HepG2 (cell line): ENCODE measurements at regions not wholly inside any gene's neighbourhood (a gene's known extent, or its start where the extent isn't known, plus 50 kb on each side); places are given as distances from the start of the nearest gene placed in this dataset.

Experiments
- ATAC-seq: fragments of 200-7000 bp; cut with Tn5 transposase; 3 replicates; pipeline ENCODE4 v1.9.1; 2020; ENCODE audit warnings: mild to moderate bottlenecking, moderate library complexity
- BruUV-seq: library from RNA; stranded (reverse); fragments of 400-500 nt; replicated peaks from 2 replicates; lab custom pipeline; 2021; lab: Mats Ljungman, UMichigan
- CTCF ChIA-PET: fragments of 300-600 bp; formaldehyde crosslinking; extraction: SDS; loops from one replicate; lab custom pipeline; 2021; ENCODE audit warnings: low total read pairs, inconsistent platforms, low intra/inter-chr PET ratio; lab: Yijun Ruan, JAX
- POLR2A ChIA-PET: fragments of 350-600 bp; sonication (Branson Sonifier 250); formaldehyde crosslinking; loops from one replicate; lab custom pipeline; 2020; ENCODE audit warnings: antibody characterized with exemption, inconsistent platforms; lab: Yijun Ruan, JAX
- DNase-seq: peaks from one replicate; pipeline ENCODE4 v3.0.0-alpha.2; 2015; ENCODE audit warnings: low spot score
- FAIRE-seq: peaks from 3 replicates; lab custom pipeline; 2011; peaks lifted over from hg19 to GRCh38; lab: Jason Lieb, UNC
- H2AFZ ChIP-seq: one replicate; pipeline ENCODE4 v1.6.1; 2011; ENCODE audit warnings: low read length, inconsistent platforms
- H3K27ac ChIP-seq: fragments of 300-600 bp; 3 replicates; pipeline ENCODE4 v1.8.0; 2011; ENCODE audit warnings: mixed run types, mild to moderate bottlenecking, mixed read lengths, low read length, inconsistent platforms; ENCODE audit not compliant: insufficient read depth; ENCODE audit errors: extremely low read length
- H3K27me3 ChIP-seq, 2 experiments: fragments of 200-600 bp in 1 of 2; 2 replicates in 1 of 2; 3 replicates in 1 of 2; pipeline versions ENCODE4 v1.6.0 to v1.8.0; 2011; ENCODE audit warnings: low read length in 2 of 2, mild to moderate bottlenecking in 2 of 2, moderate library complexity in 2 of 2, inconsistent platforms in 1 of 2; ENCODE audit not compliant: insufficient read depth in 2 of 2, control insufficient read depth in 1 of 2
- H3K36me3 ChIP-seq, 2 experiments: fragments of 200-600 bp in 1 of 2; replicated peaks in 1 of 2; 2 replicates in 1 of 2; 3 replicates in 1 of 2; pipeline versions ENCODE4 v1.5.1 to v1.8.0; 2011; ENCODE audit warnings: low read length in 2 of 2, inconsistent platforms in 1 of 2; ENCODE audit not compliant: insufficient read depth in 2 of 2, control insufficient read depth in 1 of 2
- H3K4me1 ChIP-seq: 2 replicates; pipeline ENCODE4 v1.5.1; 2012; ENCODE audit warnings: low read length, inconsistent platforms; ENCODE audit not compliant: insufficient read depth
- H3K4me2 ChIP-seq: 2 replicates; pipeline ENCODE4 v1.6.0; 2011; ENCODE audit warnings: low read depth, low read length, inconsistent platforms
- H3K4me3 ChIP-seq, 3 experiments: fragments of 200-600 bp in 1 of 3; sonication (generic), shearing (Covaris generic) in 1 of 3; replicated peaks in 1 of 3; 2 replicates each; pipeline ENCODE4 v1.5.1; 2011 to 2016; ENCODE audit warnings: low read length in 3 of 3, inconsistent platforms in 2 of 3, low read depth in 2 of 3, mild to moderate bottlenecking in 2 of 3, control low read depth in 1 of 3, mixed read lengths in 1 of 3; ENCODE audit not compliant: insufficient read depth in 1 of 3
- H3K79me2 ChIP-seq: one replicate; pipeline ENCODE4 v1.6.1; 2011; ENCODE audit warnings: low read length, inconsistent platforms; ENCODE audit not compliant: insufficient read depth
- H3K9ac ChIP-seq: 2 replicates; pipeline ENCODE4 v1.6.0; 2011; ENCODE audit warnings: mild to moderate bottlenecking, low read depth, low read length, inconsistent platforms; ENCODE audit not compliant: insufficient read depth
- H3K9me3 ChIP-seq: 2 replicates; pipeline ENCODE4 v1.5.1; 2012; ENCODE audit warnings: mild to moderate bottlenecking, low read length
- H4K20me1 ChIP-seq: 2 replicates; pipeline ENCODE4 v1.6.0; 2011; ENCODE audit warnings: inconsistent platforms, mild to moderate bottlenecking, low read length, moderate library complexity; ENCODE audit not compliant: insufficient read depth
- ELF1 ChIP-seq: sonication (generic); formaldehyde crosslinking; IDR thresholded peaks from 2 replicates; pipeline ENCODE4 v1.4.0; 2020; ENCODE audit warnings: missing genetic modification reagents
- HDAC6 ChIP-seq: fragments of 200-600 bp; sonication (generic); IDR thresholded peaks from 2 replicates; pipeline ENCODE4 v1.7.0; 2017; ENCODE audit warnings: mild to moderate bottlenecking, antibody characterized with exemption, low read length, low read depth
- HOXA5 ChIP-seq: sonication (generic); formaldehyde crosslinking; IDR thresholded peaks from 2 replicates; pipeline ENCODE4 v1.4.0; 2020; ENCODE audit warnings: missing genetic modification reagents
- JUNB ChIP-seq: sonication (generic); formaldehyde crosslinking; IDR thresholded peaks from 2 replicates; pipeline ENCODE4 v1.8.0; 2022; ENCODE audit warnings: missing genetic modification reagents, mild to moderate bottlenecking, borderline replicate concordance
- ZKSCAN1 ChIP-seq: fragments of 150-350 bp; IDR thresholded peaks from 2 replicates; pipeline ENCODE4 v1.6.1; 2014; ENCODE audit warnings: low read length
- ZMYM4 ChIP-seq: sonication (generic); formaldehyde crosslinking; IDR thresholded peaks from 2 replicates; pipeline ENCODE4 v1.8.1; 2023; ENCODE audit warnings: mild to moderate bottlenecking, missing genetic modification reagents
- ZNF292 ChIP-seq: sonication (generic); formaldehyde crosslinking; IDR thresholded peaks from 2 replicates; pipeline ENCODE4 v1.8.1; 2022; ENCODE audit warnings: mild to moderate bottlenecking, low read depth, missing genetic modification reagents, borderline replicate concordance
- ZNF441 ChIP-seq: sonication (generic); formaldehyde crosslinking; IDR thresholded peaks from 2 replicates; pipeline ENCODE4 v1.7.0; 2021; ENCODE audit warnings: missing genetic modification reagents, borderline replicate concordance
- ZNF563 ChIP-seq: sonication (generic); formaldehyde crosslinking; IDR thresholded peaks from 2 replicates; pipeline ENCODE4 v1.8.0; 2022; ENCODE audit warnings: mild to moderate bottlenecking, moderate library complexity, missing genetic modification reagents
- WGBS: methylation state at CpG from one replicate; pipeline ENCODE4 v1.1.6; 2017; ENCODE audit warnings: low lambda C conversion rate; 5-methylcytosine and 5-hydroxymethylcytosine counted together
- in situ Hi-C: cut with HindIII; loops from 2 replicates; pipeline ENCODE4 v1.10.0; 2017; ENCODE audit warnings: low pct_unique_long_range_greater_than_20kb; ENCODE audit not compliant: extremely low pct_ligation_motif_present
- intact Hi-C: fragments of 100-400 bp; cut with micrococcal nuclease; formaldehyde crosslinking; loops from one replicate; pipeline ENCODE4 v1.10.0; 2022; ENCODE audit not compliant: unreplicated experiment
- TF ChIP-seq, protein P1 (sequence below): sonication (generic); formaldehyde crosslinking; IDR thresholded peaks from 2 replicates; pipeline ENCODE4 v1.4.0; 2020; ENCODE audit warnings: low read depth, mild to moderate bottlenecking, missing genetic modification reagents
- TF ChIP-seq, protein P2 (sequence below): sonication (generic); formaldehyde crosslinking; IDR thresholded peaks from 2 replicates; pipeline ENCODE4 v1.4.0; 2020; ENCODE audit warnings: missing genetic modification reagents
- TF ChIP-seq, protein P3 (sequence below): sonication (generic); formaldehyde crosslinking; IDR thresholded peaks from 2 replicates; pipeline ENCODE4 v1.4.0; 2020; ENCODE audit warnings: missing genetic modification reagents

DNA sequence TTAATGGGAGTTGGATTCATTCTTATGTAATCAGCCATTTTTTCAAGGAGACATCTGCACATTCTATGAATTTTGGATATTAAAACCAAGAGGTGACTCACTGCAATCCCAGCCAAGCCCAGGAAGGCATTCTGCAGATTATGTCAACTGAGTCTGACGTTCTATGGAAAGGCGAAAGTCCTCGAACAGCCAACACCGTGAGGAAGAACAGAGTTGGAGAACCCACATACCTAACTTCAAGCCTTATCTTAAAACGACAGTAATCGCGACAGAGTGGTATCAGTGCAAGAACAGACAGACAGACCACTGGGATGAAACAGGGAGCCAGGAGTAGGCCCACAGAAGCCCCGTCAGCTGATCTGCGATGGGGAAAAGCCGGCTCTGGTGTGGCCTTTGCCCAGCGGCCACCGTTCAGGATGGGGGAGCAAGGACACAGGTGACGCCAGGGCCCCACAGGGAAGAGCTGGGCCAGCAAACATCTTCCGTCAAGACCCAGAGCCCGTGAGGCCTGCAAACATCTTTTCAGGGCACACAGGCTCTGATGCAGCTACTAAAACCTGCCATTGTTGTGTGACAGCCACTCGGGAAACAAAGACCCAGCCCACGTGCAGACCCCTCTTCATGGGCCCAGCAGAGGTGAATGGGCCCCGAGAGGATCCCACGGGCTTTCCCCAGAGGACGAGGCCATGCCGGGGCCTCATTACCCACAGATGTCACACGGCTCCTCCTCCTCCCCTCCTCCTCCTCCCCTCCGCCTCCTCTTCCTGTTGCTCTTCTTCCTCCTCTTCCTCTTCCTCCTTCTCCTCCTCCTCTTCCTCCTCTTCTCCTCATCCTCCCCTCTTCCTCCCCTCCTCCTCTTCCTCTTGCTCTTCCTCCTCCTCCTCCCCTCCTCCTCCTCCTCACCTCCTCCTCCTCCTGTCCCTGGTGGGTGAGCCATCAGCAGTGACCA is 277.6 kb downstream of the ADGRD1 start:
- Histone ChIP-seq H3K4me1 (peaks cover 12% of the 10 kb centered on the region), H3K4me3 (no peak overlapping the region), H2AFZ (no peak overlapping the region), H3K79me2 (no peaks in the 10 kb centered on the region), H4K20me1 (no peaks in the 10 kb centered on the region), H3K36me3 (no peaks in the 10 kb centered on the region), H3K27ac (no peak overlapping the region), H3K9ac (no peak overlapping the region), H3K9me3 (peaks cover 5% of the 10 kb centered on the region; the same call in 1 of the 2 replicates), H3K4me2 (no peak overlapping the region), H3K27me3 (peaks cover 0 to 2% of the 10 kb centered on the region in 2 experiments; a peak in 2 of 5 replicates)
- ATAC-seq, result no peak
- intact Hi-C loops (no loop called here), in situ Hi-C loops (no loop called here)
- POLR2A ChIA-PET, result no interaction called here
- WGBS, result 44% methylated on average over 18 of the region's 23 CpGs
- BruUV-seq, result no TSS peak
- TF ChIP-seq HOXA5 (CRISPR knock-in tag) (no peak), ZNF292 (no peak), JUNB (no peak), HDAC6 (no peak), ZNF441 (CRISPR knock-in tag) (no peak), ELF1 (CRISPR knock-in tag) (no peak), ZMYM4 (CRISPR knock-in tag) (no peak), ZKSCAN1 (no peak), ZNF563 (CRISPR knock-in tag) (no peak)
- TF ChIP-seq, protein P1, sequence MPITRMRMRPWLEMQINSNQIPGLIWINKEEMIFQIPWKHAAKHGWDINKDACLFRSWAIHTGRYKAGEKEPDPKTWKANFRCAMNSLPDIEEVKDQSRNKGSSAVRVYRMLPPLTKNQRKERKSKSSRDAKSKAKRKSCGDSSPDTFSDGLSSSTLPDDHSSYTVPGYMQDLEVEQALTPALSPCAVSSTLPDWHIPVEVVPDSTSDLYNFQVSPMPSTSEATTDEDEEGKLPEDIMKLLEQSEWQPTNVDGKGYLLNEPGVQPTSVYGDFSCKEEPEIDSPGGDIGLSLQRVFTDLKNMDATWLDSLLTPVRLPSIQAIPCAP (CRISPR knock-in tag), result no peak
- TF ChIP-seq, protein P2, sequence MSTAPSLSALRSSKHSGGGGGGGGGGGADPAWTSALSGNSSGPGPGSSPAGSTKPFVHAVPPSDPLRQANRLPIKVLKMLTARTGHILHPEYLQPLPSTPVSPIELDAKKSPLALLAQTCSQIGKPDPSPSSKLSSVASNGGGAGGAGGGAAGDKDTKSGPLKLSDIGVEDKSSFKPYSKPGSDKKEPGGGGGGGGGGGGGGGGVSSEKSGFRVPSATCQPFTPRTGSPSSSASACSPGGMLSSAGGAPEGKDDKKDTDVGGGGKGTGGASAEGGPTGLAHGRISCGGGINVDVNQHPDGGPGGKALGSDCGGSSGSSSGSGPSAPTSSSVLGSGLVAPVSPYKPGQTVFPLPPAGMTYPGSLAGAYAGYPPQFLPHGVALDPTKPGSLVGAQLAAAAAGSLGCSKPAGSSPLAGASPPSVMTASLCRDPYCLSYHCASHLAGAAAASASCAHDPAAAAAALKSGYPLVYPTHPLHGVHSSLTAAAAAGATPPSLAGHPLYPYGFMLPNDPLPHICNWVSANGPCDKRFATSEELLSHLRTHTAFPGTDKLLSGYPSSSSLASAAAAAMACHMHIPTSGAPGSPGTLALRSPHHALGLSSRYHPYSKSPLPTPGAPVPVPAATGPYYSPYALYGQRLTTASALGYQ, result no peak
- TF ChIP-seq, protein P3, sequence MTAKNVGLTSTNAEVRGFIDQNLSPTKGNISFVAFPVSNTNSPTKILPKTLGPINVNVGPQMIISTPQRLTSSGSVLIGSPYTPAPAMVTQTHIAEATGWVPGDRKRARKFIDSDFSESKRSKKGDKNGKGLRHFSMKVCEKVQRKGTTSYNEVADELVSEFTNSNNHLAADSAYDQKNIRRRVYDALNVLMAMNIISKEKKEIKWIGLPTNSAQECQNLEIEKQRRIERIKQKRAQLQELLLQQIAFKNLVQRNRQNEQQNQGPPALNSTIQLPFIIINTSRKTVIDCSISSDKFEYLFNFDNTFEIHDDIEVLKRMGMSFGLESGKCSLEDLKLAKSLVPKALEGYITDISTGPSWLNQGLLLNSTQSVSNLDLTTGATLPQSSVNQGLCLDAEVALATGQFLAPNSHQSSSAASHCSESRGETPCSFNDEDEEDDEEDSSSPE, result no peak
- FAIRE-seq, result no peak
- CTCF ChIA-PET, result no interaction called here
- no peak for DNase-seq
